Neutrophil (primary cell): ENCODE measurements at regions not wholly inside any gene's neighbourhood (a gene's known extent, or its start where the extent isn't known, plus 50 kb on each side); places are given as distances from the start of the nearest gene placed in this dataset.
A peak's percentile ranks its signal among the peaks of the same experiment; 100 is the strongest.

Experiments
- H3K27ac ChIP-seq: fragments of 200-600 bp; sonication (generic); 2 replicates; pipeline ENCODE4 v1.5.1; 2016; ENCODE audit warnings: mild to moderate bottlenecking, moderate library complexity
- H3K27me3 ChIP-seq: fragments of 200-600 bp; sonication (generic); 2 replicates; pipeline ENCODE4 v1.6.0; 2016; ENCODE audit warnings: mild to moderate bottlenecking
- H3K36me3 ChIP-seq: fragments of 200-600 bp; sonication (generic); 2 replicates; pipeline ENCODE4 v1.5.1; 2017
- H3K4me1 ChIP-seq, 2 experiments: fragments of 200-600 bp in 1 of 2; sonication (generic) in 1 of 2; 1 replicate in 1 of 2; 2 replicates in 1 of 2; pipeline versions ENCODE4 v1.5.1 to v1.6.1; 2013 to 2016; ENCODE audit warnings: low read depth in 1 of 2, low read length in 1 of 2, mild to moderate bottlenecking in 1 of 2, moderate library complexity in 1 of 2; ENCODE audit not compliant: control insufficient read depth in 1 of 2, insufficient read depth in 1 of 2
- H3K4me3 ChIP-seq, 2 experiments: fragments of 200-600 bp in 1 of 2; sonication (generic) in 1 of 2; 1 replicate in 1 of 2; 2 replicates in 1 of 2; pipeline ENCODE4 v1.5.1; 2013 to 2016; ENCODE audit warnings: low read depth in 1 of 2, low read length in 1 of 2, mild to moderate bottlenecking in 1 of 2, moderate library complexity in 1 of 2
- H3K9me3 ChIP-seq: fragments of 200-600 bp; sonication (generic); 2 replicates; pipeline ENCODE4 v1.5.1; 2016
- TF ChIP-seq, protein P1 (sequence below): fragments of 200-600 bp; sonication (generic); IDR thresholded peaks from 2 replicates; pipeline ENCODE4 v1.5.1; 2016; ENCODE audit warnings: antibody characterized with exemption

DNA sequence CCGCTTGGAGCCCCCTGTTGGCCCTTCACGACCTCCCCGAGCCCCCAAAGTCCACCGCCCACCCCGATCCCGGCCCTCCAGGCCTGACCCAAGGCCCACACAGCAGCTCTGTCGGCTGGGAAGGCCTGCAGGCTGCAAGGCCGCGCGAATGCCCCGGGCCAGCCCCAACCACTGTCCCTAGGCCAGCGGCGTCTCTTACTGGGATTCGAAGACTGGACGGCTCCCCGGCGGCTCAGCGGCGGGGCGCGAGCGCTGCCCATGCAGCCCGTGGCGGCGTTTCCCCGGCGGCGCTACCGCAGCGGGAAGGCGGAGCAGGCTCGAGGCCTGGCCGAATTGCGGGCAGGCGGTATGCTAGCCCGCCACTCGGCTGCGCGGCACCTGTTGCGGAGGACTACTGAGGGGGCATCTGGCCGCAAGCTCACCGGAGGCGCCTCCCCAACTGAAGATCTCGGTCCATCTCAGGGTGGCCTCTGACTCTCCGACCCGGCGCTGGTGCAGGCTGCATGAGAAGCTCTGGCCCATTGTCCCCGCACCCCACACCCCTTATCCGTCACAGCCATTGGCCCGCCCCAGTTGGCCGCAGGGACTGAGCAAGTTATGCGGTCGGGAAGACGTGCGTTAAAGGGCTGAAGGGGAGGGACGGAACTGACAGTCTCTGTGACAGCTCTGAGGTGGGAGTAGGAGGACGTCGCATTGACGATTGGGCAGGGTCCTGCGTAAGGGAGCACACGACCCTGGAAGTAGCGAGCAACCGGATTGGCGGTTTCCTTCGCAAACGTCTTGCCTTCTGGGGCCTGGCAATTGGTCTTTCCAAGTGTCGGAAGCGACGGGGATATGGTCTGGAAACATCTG, 303.5 kb upstream of the HSFY2 start:
- no peaks in the 10 kb centered on the region for H3K27me3 ChIP-seq
- peak overlapping the region; percentile 79 for H3K27ac ChIP-seq
- TF ChIP-seq, protein P1, sequence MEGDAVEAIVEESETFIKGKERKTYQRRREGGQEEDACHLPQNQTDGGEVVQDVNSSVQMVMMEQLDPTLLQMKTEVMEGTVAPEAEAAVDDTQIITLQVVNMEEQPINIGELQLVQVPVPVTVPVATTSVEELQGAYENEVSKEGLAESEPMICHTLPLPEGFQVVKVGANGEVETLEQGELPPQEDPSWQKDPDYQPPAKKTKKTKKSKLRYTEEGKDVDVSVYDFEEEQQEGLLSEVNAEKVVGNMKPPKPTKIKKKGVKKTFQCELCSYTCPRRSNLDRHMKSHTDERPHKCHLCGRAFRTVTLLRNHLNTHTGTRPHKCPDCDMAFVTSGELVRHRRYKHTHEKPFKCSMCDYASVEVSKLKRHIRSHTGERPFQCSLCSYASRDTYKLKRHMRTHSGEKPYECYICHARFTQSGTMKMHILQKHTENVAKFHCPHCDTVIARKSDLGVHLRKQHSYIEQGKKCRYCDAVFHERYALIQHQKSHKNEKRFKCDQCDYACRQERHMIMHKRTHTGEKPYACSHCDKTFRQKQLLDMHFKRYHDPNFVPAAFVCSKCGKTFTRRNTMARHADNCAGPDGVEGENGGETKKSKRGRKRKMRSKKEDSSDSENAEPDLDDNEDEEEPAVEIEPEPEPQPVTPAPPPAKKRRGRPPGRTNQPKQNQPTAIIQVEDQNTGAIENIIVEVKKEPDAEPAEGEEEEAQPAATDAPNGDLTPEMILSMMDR: no peak
- H3K9me3 ChIP-seq: no peaks in the 10 kb centered on the region
- H3K4me3 ChIP-seq: peak overlapping the region; percentile 34 to 62
- H3K36me3 ChIP-seq: no peaks in the 10 kb centered on the region
- peaks cover 0 to 10% of the 10 kb centered on the region in 2 experiments for H3K4me1 ChIP-seq

DNA sequence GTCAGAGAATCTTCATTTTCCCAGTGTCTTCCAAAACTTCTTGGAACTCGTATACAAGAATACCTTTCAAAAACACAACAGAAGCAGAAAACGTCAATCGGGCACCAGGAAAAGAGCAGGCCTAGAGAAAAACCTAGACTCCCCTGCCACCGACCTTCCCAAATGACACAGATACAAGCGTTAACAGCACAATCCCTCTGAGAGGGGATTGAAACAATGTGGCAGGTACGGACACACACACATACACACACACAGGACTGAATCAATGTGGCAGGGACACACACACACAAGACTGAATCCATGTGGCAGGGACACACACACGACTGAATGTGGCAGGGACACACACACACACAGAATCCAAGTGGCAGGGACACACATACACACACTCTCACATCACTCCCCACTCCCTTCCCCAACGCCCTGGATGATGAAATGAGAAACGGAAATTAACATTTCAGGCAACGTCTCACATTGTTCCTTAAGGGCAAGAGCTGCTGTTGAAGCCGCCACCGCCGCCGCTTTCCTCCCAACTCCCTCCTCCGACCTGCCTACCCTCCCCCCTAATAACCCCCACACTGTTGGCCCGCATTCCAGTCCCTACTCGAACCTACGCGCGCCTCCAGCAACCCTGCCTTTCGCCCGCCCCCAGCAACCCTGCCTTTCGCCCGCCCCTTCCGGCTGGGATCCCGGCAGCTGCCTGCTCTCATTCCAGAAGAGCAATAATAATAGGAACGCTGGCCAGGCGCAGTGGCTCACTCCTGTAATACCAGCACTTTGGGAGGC, 302.1 kb upstream of the HSFY2 start:
- H3K27ac ChIP-seq: peak overlapping the region; percentile 79
- TF ChIP-seq, protein P1: no peak
- no peaks in the 10 kb centered on the region for H3K9me3 ChIP-seq
- peaks cover 0 to 8% of the 10 kb centered on the region in 2 experiments for H3K4me1 ChIP-seq
- peak overlapping the region; percentile 37 to 62 for H3K4me3 ChIP-seq
- H3K36me3 ChIP-seq: no peaks in the 10 kb centered on the region
- H3K27me3 ChIP-seq: no peaks in the 10 kb centered on the region

- TF ChIP-seq, protein P1: no peak
- Histone ChIP-seq H3K27me3 (no peaks in the 10 kb centered on the region), H3K36me3 (no peaks in the 10 kb centered on the region), H3K4me3 (no peak overlapping the region), H3K27ac (no peak overlapping the region), H3K9me3 (no peaks in the 10 kb centered on the region), H3K4me1 (no peaks in the 10 kb centered on the region)
Observed at GRCh38 chrY:19067435-19067834, 293.9 kb upstream of the HSFY2 start.

- no peak overlapping the region for H3K27ac ChIP-seq
- H3K36me3 ChIP-seq: no peaks in the 10 kb centered on the region
Observed at GRCh38 chrY:19066447-19067190, 293.1 kb upstream of the HSFY2 start.

DNA sequence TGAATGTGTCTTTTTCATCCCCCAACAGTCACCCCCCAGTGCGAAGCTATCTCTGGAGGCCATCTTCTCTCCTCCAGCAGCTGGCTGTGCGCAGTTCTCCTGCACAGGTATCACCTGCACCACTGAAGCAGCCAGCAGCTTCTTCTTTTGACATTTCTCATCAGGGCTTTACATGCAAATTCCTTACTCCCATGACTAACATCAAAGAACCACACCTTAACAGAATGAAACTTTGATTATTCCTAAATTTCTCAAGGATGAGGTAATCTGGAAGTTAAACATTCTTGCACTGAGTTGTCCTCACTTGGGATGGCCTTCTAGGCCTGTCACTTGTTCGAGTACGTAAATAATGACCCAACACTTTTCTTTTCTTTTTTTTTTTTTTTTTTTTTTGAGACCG, 291.6 kb upstream of the HSFY2 start:
- H3K27me3 ChIP-seq: no peaks in the 10 kb centered on the region
- no peaks in the 10 kb centered on the region for H3K9me3 ChIP-seq
- TF ChIP-seq, protein P1: no peak
- H3K27ac ChIP-seq: no peak overlapping the region
- H3K36me3 ChIP-seq: no peaks in the 10 kb centered on the region
- no peak overlapping the region for H3K4me3 ChIP-seq
- H3K4me1 ChIP-seq: no peaks in the 10 kb centered on the region

More at GRCh38 chrY:19066447-19067190, 293.1 kb upstream of the HSFY2 start:
- TF ChIP-seq, protein P1: no peak
- no peak overlapping the region for H3K4me3 ChIP-seq
- H3K27me3 ChIP-seq: no peaks in the 10 kb centered on the region
- H3K4me1 ChIP-seq: no peaks in the 10 kb centered on the region
- H3K9me3 ChIP-seq: no peaks in the 10 kb centered on the region
